ENCODE measurements at regions not wholly inside any gene's neighbourhood (a gene's known extent, or its start where the extent isn't known, plus 50 kb on each side); places are given as distances from the start of the nearest gene placed in this dataset.
"Not testable (repeated sequence)": the region's sequence is repeated elsewhere in the genome, so short reads cannot be mapped to it uniquely, and the experiment has no call there.

DNA sequence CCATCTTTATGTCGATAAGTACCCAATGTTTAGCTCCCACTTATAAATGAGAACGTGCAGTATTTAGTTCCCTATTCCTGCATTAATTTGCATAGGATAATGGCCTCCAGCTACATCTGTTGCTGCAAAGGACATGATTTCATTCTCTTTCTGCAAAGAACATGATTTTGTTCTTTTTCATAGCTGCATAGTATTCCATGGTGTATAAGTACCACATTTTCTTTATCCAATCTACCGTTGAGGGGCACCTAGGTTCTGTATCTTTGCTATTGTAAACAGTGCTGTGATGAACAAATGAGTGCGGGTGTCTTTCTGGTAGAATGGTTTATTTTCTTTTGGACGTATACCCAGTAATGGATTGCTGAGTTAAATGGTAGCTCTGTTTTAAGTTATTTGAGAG, 63.0 kb downstream of the HLX start:
- no peak for DNase-seq

DNA sequence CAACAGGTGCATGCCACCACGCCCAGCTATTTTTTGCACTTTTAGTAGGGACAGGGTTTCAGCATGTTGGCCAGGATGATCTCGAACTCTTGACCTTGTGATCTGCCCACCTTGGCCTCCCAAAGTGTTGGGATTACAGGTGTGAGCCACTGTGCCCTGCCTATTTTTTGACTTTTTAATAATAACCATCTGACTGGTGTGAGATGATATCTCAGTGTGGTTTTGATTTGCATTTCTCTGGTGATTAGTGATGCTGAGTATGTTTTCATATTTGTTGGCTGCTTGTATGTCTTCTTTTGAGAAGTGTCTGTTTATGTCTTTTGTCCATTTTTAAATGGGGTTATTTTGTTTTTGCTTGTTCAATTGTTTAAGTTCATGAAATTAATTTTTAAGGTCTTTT, 63.7 kb downstream of the HLX start:
- not testable (repeated sequence) for DNase-seq

DNA sequence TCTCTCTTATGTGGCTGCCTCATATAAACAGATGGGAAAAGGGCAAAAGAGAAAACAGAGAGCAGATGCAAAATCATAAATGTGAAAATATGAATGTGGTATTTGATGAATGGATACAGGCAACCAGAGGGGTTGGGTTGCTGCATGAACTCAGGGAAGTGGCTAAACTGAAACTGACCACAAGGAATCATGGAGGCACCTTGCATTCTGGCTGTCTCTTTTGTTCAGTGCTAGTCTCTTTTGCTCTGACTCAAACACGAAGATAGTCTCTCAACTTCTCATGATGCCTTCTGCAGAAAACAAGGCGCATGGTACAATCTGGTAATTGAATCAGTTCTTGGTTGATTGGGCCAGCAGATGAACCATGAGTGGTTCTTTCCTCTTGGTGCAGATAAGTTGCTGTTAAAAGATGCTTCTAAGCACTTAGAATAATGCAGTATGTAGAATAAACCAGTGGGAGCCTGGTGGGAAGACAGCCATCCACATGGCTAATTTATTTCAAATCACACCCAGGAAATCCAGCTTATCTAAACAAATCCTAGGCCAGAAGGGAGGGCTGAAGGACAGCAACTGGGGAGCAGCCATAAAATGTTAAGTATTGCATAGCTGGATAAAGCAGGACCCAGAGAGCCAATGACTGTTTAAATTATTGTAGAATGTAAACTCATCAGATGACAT, 64.2 kb downstream of the HLX start:
- no peak for DNase-seq

DNA sequence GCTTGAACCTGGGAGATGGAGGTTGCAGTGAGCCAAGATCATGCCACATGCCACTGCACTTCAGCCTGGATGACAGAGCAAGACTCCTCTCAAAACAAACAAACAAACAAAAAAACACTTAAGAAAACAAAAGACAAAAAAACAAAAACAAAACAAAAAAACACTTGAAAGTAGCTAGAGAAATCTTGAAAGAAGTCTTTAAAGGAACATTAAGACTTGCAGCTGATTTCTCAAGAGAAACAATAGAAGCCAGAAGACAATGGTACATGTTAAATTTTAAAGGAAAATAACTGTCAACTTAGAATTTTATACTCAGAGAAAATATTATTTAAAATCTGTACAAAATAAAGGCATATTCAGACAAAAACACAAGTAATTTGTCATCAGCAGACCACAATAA, 71.3 kb downstream of the HLX start:
- no peak for DNase-seq

DNA sequence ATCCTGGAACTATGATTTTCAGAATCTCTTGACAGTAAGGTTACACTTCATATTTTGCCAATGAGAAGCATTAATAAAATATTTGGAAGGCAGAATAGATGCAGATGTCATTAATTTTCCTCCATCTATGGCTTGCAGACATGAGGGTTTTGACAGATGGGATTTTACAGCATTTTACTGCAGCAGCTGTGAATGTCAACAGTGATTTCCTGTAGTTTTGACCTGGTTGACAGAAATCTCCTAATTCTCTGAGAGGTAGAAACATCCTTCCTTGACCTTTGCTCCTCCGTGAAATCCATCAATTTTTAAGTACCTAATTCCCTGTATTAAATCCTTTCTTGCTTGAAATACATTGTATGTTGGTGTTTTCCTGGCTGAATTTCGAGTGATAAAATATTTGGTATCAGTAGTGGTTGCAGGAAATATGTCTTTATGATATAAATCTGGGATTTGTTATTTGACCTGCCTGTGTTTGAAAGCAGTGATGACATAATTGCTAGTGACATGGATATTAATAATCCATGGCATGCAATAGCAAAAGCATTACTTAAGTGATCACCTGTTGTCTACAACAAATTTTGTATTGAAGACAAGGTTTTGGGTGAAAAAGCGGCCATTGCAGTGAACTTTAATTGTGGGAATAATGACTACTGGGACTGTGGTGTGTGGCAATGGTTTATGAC, 73.9 kb downstream of the HLX start:
- no peak for DNase-seq

DNA sequence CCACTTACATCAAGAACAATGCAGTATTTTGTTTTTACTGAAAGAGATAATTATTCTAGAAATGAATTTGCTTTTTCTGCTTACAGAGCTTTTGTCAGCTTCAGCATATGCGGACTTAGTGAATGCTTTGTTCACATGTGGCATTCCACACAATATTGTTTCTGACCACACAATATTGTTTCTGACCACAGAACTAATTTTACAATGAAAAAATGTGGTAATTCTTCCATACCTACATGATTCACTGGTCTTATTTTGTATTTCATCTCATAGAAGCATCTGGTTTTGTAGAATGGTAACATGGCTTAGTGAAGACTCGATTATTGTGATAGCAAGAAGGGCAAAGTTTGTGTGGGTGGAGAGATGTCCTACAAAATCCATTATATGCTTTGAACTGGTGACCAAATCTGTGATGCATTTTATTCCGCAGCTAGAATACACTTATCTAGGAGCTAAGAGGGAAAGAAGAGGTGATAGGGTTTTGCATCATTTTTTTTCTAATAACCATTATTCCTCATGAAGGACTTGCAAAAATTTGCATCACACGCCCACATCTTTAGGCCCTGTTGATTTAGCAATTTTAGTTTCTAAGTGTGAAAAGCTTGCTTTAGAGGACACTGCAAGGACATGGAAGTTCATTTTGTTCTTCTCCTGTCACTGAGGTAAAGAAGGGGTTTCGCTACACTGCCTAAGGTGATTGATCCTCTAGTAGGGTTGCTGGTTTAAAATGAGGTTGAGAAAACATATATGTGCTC, 75.3 kb downstream of the HLX start:
- DNase-seq, result no peak

DNA sequence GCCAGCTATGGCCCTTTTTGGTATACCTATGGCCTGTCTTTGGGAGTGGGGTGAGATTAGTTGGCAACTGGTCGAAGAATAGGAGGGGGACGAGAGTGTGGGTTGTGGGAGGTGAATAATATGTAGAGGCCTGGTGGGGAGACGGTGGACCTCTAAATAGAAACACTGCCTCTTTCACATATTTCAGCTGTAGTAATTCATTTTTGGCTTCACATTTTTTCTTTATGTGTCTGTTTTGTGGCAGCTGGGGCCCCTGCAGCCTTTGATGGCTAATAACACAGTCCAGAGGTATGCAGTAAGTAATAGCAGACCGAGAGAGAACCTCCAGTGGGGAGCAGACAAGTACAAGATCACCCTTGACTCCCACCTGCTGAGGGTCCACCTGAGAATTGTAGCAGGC, 75.9 kb downstream of the HLX start:
- no peak for DNase-seq

DNA sequence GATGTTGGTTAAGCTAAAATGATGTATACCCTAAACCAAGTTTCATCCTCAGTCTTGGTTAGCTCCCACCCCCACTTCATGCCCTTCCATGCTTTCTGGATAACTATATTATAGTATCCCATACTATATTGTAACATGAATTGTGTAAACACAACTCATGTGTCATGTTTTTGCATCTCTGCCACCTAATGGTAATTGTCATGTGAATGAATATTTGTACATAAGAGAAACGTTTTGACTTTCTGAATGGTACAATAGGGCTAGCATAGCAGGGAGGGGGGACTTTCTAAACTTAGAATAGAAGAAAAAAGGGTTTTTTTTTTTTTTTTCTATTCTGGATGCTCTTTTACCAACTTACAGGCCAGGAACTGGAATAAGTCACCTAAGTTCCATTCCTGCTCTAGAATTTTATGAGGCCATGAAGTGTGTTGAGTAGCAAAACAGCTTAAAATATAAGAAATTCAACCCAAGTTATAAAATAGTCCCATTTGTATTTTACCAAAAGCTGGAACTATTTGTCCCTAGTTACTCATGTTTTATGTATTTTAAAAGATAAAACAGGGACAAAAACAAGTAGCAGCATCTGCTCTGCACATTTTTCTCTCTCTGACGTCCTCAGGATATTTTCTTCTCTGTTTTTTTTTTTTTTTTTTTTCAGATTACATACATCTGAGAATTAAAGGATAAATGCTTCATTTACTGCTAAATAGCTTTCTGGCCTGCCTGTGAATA, 77.4 kb downstream of the HLX start:
- no peak for DNase-seq

DNA sequence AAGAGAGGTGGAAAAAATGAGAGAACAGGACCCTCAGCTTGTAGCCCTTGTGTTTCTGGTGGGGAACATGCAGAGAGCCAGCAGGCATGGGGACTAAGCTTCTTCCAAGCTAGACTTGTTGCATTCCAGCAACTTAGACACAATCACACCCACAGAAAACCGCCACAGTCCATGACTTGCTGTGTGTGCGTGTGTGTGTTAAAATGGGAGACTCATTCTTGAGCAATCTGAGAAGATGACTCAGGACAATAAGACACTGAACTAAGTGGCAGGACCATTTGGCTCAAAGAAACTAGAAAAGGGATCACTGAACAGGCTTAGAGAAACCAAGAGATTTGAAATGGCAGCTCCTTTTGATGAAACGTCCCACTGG, 78.0 kb downstream of the HLX start:
- no peak for DNase-seq

DNA sequence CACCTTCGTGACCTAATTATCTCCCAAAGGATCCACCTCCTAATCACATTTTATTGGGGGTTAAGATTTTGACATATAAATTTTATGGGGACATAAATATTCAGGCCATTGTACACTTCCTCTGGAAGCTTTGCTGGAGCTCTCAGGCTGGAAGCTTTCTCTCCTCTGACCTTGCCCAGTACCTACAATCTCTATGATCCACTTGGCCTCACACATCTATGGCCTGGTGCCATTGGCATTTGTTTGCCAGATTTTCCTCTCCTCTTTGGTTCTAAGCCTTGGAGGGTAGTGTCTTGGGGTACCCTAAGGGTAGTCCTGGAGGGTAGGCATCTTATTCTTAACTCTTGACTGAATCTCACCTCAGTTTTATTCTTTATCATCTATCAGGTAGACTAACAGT, 79.0 kb downstream of the HLX start:
- no peak for DNase-seq

DNA sequence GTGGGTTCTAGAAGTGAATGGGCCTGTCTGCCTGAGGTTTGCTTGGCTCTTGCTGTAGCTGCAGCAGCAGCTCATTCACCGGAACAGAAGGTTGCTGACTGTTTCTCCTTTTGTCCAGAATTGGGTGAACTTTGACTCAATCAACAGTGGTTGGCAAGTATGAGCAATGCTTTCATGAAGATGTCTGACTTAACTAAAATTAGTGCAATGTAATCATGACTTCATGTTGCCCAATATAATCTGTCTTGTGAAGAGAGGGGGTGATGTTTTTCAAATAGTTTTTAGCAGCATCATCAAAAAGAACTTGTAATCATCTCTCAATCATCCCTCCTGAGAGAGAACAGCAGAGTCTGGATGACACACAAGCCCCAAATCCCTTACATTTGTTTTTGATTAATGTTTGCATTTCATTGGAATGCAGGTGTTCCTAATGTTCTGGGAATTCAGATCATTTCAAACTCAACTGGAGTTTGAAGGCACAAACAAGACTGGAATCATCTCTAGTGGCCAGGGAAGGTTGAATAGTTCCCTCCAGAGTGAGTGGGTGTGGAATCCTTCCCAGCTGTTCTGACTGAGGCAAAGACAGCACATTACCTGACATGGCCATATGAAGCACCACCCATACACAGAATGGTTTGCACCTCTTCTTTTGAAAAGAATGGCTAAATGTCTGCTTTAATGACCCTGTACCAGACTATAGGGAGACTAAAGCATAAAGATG, 82.9 kb downstream of the HLX start:
- no peak for DNase-seq

DNA sequence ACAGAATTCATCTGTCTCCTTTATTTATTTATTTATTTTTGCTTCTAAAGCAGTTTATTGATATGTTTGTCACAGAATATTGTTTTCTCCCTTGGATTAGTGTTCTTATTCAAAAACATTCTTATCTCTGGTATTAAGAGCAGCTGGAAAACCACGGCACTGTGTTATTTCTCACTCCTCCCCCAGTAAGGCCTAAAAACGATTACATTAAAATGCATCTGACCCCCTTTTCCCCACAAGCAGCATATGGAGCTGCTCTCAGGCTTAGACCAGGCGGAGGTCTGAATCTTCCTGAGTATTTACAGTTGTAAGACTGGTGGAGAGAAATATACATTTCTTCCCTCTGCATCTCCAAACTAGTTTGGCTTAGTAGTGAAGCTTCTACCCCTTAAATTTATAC, 86.8 kb downstream of the HLX start:
- DNase-seq, result no peak

DNA sequence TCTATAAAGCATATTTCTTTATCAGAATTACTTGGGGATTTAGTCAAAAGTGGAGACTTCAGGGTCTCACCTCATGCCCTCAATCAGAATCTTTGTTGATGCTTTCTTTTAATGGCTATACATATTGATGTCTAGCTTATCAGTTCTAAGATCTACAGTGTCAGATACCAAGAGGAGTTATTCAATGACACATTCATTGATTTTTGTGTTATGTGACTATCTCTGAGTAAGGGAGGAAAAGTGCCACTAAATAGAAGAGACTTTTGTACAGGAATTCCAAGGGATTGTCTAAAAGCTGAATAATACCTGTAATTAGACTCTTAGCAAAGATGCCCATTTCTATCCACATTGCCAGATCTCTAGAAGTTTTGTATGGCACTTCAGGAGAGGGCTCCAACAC, 87.2 kb downstream of the HLX start:
- no peak for DNase-seq

DNA sequence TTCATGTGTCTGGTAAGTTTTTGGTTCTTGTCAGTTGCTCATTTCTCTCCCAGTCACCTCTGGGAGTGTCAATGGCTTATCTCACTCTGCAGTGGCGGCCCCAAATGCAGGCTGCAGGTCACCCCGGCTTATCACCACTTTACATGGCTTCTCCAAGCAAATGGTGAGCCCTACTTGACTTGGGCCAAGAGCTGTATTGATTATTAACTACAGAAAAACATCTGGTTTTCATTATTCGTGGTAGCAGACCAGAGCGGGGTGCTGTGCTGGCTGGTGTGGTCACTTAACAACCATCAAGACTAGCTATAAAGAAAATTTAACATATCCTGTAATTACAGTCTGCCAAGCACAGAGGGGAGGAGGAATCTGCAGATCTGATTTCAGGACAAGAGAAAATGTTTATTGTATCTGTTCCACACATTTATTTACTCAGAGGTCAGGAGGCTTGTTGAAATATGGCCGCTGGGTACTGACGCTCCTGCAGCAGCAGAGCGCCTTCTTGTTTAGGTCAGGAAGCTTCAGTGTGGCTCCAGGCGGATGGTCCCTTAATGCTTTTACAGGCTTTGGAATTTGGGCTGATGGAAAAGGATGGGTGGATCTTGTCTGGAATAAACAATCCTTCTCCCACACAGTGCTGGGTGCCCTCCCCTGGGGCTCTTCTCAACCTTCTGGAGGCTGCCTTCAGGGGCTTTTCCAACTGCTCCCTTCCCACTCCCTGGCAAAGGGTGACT, 87.8 kb downstream of the HLX start:
- DNase-seq, result no peak

DNA sequence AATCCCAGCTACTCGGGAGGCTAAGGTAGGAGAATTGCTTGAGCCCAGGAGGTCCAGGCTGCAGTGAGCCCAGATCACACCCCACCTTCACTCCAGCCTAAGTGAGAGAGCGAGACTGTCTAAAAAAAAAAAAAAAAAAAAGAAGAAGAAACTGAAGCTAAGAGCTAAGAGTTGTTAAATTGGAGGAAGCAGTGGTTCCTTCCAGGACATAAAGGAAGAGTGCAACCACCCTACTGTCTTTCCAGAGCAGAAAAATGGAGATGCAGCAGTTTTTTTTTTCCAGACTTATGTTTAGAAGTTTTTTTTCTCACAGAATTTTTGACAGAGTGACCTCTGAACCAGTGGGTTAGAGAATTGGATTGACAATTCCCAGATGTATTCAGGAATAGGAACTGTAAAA, 88.7 kb downstream of the HLX start:
- DNase-seq, result no peak

DNA sequence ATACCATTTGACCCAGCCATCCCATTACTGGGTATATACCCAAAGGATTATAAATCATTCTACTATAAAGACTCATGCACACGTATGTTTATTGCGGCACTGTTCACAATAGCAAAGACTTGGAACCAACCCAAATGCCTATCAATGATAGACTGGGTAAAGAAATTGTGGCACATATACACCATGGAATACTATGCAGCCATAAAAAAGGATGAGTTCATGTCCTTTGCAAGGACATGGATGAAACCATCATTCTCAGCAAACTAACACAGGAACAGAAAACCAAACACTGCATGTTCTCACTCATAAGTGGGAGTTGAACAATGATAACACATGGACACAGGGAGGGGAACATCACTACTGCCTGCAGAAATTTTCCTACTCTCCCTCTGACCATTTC, 90.0 kb downstream of the HLX start:
- not testable (repeated sequence) for DNase-seq

DNA sequence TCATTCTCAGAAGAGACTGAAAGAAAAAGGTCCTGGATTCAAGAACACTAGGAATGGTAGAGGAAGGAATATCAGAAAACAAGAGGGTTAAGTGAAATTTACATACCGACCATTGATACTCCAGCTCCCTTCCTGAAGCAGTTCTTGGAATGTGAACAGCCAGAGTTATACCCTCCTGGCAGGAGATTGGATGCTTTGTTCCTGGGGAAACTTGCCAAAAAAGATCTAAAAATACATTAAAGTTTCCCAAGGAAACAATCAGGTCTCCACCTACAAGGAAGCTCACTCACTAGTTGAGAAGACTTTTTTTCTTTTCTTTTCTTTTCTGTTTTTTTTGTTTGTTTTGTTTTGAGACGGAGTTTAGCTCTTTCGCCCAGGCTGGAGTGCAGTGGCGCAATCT, 91.1 kb downstream of the HLX start:
- DNase-seq, result no peak

DNA sequence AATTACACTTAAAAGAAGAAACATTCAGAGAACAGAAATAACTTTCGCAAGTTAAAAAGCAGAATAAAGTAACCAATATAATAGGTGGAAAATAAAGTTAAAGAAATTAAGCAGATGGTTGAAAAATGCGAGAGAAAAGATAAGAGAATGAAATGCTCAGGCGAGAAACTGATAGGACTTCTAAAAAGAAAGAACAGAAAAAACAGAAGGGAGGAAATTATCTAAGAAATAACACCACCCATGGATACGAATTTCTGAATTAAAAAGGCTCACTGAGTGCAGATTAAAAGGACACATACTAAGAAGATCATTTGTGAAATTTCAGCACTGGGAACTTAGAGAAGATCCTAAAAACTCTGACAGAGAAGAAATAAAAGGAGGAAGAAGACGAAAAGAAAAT, 92.0 kb downstream of the HLX start:
- no peak for DNase-seq

DNA sequence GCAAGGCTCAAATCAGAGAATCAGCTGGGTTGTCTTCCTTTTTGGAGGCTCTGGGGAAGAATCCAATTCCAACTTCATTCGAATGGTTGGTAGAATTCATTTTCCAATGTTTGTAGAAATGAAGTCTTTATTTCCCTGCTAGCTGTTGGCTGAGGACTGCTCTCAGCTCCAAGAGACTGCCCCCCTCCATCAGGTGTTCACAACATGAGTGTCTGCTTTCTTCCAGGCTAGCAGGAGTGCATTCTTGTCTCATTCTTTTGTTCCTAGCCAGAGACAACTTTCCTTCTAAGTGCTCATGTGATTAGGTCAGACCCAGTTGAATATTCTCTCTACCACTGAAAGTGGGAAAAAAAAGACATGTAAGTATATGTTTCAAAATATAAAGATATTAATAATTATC, 95.2 kb downstream of the HLX start:
- no peak for DNase-seq

DNA sequence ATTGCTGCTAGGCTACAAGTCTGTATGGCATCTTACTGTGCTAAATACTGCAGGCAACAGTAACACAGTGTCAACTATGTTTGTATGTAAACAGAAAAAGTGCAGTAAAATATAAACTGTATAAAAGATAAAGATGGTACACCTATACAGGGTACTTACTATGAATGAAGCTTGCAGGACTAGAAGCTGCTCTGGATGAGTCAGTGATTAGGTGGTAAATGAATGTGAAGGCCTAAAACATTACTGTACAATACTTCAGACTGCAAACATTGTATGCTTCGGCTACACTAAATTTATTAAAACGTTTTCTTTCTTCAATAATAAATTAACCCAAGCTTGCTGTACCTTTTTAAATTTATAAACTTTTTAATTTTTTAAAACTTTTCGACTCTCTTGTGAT, 97.1 kb downstream of the HLX start:
- no peak for DNase-seq

DNA sequence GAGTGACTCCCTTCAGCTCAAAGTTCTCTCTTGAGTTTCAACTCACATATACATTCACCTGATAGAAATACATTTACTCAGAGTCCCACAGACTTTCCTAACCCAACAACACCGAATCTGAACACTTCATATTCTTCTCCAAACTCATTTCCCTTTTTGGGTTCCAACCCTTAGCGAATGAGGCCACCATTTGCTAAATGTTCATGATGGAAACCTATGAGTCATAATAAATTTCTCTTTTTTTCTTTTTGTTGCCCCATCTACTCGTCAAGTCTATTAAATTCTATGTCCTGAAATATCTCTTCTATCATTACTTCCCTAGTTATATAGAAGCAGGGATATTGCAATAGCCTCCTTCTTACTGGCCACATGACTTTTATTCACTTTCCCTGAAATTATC, 100.1 kb downstream of the HLX start:
- no peak for DNase-seq

DNA sequence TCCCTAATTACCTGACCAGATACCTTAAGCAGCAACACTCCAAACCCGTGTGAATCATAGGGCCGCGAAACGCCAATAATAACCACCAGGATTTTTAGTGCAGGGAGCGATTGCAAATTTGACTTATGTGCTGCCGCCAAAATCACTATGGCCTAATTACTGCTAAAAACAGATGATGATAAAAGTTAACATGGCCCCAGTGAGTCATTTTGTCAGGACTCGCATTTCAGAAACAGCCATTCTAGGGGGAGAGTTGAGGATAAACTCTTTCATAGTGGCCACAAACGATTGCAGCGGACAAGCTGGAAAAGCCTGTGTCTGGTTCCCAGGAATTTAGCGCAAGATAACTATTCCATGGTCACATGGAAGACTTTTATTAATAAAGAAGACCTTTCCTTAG, 103.4 kb downstream of the HLX start:
- no peak for DNase-seq
